NCI-H345 treated with DMSO at 0.1 percent for 48 hours (cell line): ENCODE measurements at regions not wholly inside any gene's neighbourhood (a gene's known extent, or its start where the extent isn't known, plus 50 kb on each side); places are given as distances from the start of the nearest gene placed in this dataset.
"Not testable (repeated sequence)": the region's sequence is repeated elsewhere in the genome, so short reads cannot be mapped to it uniquely, and the experiment has no call there.

Experiments used
- DNase-seq: peaks from one replicate; lab custom pipeline; 2025; ENCODE audit not compliant: unreplicated experiment; lab: John Stamatoyannopoulos, UW

DNA sequence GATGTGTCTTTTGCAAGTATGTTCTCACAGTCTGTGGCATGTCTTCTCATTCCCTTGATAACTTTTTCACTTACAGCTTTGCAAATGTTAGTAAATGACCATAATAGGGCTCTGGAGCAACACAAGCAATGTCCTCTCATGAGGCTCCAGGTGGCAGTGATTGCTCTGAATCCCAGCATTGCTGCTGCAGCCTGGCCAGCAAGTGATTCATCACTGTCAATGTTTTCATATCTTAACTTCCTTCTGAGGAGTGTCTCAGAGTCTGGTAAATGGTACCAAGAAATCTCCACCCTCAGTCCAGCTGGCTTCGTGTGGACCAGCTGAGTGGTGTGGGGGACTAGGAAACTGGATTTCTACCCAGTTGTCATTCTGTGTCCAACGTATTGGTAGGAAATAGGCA, 139.6 kb downstream of the MYLK4 start:
- no peak for DNase-seq

DNA sequence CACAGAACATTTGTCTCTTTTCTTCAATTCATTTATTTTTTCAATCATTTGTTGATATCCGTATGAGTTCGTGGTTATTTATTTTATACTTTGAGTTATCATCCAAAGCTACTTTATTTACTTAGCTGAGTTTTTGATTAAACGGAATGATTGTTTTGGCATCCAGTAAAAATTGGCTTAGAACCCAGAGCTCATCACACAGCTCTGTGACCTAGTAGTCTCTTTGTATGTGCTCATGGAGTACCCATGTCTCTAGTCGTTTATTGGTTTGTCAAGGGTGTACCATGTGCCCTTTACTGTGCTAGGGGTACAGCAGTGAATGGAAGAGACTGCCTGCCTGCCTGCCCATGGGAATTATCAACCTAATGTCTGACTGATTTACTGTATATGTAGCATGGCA, 142.2 kb downstream of the MYLK4 start:
- DNase-seq: no peak

DNA sequence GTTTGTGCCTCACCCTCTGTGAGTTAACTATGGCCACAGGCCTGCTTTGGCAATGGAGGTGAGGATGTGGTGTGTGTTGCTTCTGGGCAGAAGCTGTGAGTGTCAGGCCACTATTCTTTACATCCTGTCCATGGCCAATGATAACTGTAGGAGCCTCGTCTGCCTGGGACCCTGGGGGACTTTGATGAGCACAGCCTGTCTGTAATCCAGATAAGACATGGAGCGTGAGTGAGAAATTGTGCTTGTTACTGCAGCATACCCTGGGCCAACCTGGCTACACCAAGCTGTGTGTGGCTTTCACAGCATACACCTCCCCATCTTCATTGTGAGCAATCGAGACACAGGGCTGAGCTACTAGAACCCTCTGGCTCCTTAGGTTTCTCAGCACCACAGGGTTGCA, 150.4 kb downstream of the MYLK4 start:
- DNase-seq: no peak

DNA sequence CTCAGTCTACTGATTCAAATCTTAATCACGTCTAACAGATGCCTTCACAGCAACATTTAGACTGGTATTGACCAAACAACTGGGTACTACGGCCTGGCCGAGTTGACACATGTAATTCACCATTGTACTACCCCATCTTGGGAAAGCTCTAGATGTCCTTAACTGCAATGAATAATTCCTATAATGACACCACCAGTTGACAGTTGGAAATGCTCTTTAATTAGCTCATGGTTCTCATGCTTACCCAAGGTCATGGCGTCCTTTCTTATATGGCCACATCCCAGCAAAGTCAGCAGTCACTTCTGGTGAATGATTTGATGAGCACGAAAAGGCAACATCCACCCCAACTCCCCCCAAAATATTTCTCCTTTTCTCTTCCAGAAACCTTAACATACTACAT, 150.9 kb downstream of the MYLK4 start:
- DNase-seq: no peak

DNA sequence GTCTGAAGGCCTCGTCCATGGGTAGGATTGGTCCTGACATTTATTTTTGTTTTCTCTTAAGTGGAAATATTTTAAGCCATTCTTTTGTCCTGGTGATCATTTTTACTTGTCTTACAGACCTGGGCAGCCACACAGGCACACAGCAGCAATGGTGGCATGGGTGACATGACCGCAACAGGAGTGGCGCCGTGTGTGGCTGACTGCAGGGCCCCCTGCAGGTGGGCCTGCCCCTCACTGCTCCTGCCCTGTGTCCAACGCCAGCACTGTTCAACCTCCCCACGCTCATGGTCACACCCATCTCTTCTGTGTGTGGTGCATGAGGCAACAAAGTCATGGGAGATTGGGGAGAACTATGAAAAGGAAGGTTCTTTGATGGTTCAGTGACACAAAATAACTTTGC, 151.9 kb downstream of the MYLK4 start:
- DNase-seq: no peak

DNA sequence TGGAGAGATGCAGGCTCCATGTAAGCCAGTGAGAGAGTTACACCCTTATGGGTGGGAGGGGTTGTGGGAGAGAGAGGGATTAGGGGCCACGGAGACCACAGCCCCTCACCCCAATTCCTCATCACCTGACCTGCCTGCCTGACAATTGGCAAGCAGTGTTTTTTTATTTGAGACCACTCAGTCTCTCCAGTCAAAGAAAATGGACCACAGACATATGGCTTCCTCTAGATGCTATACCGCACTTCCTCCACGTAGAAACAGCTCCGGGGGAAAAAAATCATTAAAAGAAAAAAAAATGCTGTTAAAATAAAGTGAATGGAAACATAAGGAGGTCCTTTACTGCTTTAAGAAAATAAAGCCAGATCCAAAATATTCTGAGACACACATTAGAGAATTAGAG, 152.7 kb downstream of the MYLK4 start:
- no peak for DNase-seq

DNA sequence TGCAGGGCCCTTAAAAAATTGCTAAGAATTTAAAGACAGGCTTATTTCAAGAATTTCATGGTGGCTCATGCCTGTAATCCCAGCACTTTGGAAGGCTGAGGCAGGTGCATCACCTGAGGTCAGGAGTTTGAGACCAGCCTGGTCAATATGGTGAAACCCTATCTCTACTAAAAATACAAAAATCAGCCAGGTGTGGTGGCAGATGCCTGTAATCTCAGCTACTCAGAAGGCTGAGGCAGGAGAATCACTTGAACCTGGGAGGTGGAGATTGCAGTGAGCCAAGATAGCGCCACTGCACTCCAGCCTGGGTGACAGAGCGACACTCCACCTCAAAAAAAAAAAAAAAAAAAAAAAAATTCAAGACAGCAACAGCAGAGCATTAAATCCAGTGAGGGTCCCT, 153.3 kb downstream of the MYLK4 start:
- not testable (repeated sequence) for DNase-seq

DNA sequence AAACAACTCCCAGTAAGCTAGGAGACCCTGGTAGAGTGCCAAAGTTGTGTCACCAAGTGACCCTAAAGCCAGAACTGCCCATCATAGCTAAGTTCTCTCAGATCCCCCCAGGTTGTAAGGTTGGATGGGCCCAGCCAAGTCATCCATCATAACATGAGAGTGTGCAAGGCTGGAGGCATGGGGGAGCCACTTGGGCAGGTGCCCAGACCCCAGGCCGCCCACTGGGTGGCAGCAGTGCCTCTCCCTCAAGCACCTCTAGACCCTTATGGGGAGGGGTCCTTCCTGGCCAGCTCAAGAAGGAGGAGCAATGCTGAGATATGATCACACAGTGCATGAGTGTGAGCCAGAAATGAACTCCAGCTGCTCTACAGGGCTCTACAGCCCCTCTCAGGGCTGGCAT, 154.5 kb downstream of the MYLK4 start:
- DNase-seq: no peak

DNA sequence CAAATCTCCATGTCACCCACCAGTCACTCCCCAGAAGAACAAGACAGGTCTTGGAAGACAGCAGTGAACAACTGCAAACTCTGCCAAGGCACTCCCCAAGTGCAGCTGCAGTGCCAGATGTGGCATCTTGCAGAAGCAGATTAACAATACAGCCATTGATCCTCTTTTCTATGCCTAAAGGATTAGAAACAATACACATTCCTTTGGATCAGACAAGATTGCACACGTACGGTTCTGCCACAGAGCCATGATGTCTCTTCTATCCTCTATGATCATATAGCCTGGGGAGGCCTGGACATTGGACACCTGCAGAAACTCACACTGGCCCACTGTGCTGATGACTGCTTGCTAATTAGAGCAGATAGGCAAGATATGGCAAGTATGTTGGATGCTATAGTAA, 155.9 kb downstream of the MYLK4 start:
- DNase-seq: no peak

DNA sequence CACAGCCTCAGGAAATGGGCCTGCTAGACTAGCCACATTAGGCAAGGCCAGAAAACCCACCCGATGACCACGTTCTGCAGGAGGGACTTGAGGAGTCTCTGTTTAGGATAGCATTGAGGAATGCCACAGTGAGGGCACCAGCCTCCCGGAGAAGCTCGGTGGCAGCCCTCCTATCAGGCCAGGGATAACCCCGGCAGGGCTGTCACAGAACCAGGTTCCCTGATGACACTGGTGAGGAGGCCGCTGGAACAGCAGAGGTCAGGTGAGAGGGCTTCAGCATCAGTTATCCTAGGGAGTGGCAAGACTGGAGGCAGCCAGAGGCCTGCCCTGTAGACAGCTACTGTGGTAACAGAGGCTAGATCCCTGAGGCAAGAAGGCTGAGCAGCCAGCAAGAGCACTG, 157.6 kb downstream of the MYLK4 start:
- no peak for DNase-seq

DNA sequence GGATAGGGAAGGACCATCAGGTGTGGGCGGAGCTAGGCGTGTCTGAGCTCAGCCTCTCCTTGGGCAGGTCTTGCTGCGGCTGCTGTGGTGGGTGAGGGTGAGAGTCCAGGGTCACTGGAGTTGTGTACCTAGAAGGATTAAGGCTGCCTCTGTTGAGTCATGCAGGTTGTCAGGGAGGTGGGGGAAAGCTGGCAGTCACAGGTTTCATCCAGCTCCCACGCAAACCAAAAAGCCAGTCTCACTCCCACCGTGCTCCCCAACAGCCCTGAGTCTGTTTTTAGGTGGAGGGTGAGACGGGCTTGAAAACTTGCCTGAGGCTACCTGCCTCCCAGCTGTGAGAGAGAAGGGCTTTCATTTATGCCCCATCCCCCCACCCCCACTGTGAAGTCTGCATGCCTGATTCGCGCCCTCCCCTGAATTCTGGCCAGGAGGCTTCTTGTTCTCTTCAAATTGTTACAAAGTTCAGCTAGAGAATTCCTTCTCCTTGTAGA, 161.5 kb downstream of the MYLK4 start:
- DNase-seq: no peak

DNA sequence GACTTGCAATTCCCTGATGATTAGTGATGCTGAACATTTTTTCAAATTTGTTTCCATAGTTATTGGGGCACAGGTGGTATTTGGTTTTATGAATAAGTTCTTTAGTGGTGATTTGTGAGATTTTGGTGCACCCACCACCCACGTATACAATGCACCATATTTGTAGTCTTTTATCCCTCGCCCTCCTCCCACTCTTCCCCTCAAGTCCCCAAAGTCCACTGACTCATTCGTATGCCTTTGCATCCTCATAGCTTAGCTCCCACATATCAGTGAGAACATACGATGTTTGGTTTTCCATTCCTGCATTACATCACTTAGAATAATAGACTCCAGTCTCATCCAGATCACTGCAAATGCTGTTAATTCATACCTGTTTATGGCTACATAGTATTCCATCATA, 167.3 kb downstream of the MYLK4 start:
- no peak for DNase-seq

DNA sequence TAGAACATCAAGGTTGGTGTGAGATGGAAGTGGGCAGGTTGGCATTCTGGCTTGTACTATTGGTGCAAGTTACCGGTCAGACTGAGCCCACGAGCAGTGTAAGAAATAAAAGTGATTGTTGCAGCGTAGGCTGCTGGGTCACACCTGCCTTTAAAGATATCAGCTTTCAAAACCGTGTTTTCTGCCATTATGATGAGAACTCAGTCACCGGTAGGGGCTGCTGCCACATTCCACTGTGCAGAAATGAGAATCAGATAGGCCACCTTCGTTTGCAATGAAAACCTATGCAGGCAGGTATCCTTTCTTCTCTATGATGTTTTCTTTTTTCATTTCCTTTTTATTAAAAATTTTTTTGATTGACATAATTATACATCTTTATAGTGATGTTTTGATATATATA, 168.5 kb downstream of the MYLK4 start:
- no peak for DNase-seq

DNA sequence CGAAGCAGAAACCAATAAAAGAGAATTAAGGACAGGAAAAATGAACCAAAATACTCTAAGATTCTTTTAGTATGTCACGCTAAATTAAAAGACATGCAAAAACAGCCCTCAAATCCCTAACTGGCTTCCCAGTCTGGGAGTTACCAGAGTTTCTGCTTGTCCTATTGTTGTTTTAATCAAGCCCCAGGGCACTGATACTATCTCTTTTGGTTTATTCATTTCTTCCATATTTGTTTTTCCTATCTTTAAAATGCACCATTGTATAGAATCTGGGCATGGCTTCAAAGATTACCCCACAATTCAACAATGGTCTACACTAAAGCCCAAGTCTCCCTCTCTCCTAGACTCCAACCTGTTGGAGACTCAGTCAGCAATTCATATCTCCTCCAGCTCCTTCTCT, 169.1 kb downstream of the MYLK4 start:
- no peak for DNase-seq

DNA sequence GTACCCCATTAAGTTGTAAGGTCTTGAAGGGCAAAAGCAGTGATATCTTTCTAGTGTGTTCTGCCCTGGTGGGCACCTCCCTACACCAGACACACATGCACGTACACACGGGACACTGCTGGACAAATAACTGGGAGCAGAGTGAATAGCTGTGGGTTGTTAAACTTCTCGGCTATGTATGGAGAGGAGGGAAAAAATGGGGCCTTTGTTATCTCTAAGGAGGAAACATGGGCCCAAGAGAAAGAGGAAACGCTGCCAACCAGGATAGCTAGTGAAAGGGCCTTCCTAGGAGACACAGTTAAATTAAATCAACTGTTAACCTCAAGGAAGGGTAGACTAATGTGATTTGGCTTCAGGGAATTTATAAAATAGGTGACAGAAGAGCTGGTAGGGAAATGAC, 169.7 kb downstream of the MYLK4 start:
- no peak for DNase-seq

DNA sequence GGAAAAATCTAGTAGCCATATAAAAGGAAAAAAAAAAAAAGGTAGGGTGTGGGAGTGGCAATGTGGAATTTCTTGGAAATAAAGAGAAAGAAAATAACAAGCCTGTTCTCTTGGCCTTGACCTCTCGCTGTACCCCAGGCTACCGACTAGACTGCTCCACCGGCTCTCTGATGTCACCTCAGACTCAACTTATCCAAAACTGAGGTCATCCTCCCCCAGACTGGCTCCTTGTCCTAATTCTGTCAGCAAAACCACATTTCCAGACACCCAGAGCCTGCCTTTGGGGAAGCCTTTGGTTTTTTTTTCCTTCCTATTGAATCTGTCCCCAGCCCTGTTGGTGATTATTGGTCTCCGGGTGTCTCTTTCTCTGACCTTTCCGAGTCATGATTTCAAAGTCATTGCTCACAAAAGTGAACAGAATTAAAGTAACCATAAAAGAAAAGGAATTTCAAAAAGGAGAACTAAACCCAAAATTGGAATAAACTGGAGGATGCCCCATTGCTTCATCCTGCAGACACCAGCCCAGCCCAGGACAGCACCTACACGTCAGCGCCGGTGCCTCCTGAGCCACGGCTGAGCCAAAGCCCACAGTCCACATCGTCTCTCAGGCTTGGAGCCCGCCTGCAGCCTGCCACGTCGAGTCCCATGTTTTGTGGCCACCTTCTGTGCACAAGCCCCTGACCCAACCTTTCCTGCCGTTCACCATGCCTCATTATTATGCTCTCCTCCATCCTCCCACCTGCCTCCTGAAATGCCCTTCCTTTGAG, 170.7 kb downstream of the MYLK4 start:
- no peak for DNase-seq

DNA sequence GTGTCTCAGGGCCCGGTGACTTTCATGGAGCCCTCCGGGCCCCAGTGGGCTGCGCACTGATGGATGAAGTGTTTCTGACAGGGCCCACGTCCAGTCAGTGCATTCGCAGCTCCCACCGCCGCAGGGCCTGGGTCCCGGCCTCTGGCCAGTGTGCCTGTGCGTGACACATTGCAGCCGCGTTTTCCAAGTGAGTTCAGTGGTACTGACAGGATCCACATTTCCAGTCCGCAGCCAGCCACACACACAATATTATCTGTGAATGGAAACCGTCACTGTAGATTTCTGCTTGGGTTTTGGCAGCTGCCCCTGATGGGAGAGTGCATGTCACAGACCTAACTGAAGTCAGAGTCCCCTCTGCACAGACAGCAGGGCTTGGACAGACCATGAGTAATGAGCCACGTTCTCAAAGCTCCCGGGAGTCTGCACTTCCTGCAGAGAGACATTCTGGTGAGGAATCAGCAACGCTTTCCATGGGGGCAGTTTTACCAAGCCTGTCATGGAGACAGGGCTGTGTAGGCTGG, 171.4 kb downstream of the MYLK4 start:
- DNase-seq: no peak

DNA sequence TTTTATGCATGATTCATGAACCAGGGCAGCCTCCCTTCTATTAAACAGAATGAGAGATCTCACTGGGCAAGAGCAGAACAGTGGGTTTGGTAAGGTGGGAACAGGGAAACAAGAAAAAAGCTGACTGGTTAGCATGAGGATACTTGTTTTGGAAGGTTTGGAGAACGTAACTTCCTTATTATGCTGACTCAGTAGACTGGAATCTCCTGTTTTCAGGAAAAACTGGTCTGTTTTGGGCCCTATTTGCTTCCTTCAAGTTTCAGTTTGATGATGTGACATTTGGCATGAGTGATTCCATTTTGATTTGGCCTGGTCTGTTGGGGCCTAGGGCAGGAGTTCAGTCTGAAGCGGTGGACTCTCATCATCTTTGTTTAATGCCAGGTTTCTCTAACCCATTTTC, 172.0 kb downstream of the MYLK4 start:
- no peak for DNase-seq

DNA sequence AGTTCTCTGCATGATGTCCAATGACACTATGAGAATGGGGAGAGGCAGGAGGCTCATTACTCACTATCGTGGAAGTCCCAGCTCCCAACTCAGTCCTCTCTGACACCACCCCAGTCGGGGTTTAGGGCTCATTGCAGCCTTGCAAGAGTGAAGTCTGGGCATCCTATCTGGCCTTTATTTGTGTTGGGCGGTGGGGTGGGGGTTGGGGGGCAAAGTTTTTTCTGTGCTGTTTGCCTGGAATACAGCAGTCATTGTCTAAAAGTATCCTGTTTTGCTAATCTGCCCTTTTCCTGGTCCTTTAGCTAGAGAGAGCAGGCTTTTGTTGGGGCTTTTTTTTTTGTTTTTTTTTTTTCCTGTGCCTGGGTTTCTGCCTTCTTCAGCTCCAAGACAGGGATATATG, 174.2 kb downstream of the MYLK4 start:
- no peak for DNase-seq

DNA sequence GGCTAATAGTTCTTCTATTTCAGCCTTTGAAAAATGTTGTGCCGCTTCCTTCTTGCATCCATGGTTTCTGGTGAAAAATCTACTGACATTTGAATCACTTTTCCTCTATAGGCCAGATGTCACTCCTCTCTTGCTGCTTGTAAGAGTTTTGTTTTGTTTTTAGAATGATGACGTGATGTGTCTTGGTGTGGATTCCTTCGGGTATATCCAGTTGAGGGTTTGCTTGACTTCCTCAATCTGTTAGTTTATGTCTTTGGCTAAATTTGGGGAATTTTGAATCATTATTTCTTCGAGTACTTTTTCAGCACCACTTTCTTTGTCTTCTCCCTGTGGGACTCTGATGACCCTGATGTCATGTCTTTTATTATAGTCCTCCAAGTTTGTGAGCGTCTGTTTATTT, 175.5 kb downstream of the MYLK4 start:
- no peak for DNase-seq

DNA sequence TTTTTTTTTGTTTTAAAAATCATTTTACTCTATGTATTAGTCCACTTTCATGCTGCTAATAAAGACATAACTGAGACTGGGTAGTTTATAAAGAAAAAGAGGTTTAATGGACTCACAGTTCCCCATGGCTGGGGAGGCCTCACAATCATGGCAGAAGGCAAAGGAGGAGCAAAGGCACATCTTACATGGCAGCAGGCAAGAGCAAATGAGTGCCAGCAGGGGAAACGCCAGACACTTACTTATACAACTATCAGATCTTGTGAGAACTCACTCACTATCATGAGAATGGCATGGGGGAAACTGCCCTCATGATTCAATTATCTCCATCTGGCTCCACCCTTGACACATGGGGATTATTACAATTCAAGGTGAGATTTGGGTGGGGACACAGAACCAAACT, 181.3 kb downstream of the MYLK4 start:
- DNase-seq: not testable (repeated sequence)

DNA sequence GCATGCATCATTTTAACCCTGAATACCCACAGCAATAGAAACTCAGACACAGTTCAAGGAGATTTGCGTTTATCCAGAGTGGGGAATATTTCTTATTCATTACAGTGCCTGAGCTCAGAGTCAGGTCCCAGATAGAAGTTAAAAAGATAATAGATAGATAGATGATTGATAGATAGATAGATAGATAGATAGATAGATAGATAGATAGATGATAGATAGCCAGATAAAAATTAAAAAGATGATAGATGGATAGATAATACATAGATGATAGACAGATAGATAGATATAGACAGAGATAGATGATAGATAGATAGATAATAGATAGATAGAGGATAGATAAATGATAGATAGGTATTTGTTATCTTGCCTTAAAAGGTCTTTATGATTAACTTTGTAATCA, 184.7 kb downstream of the MYLK4 start:
- no peak for DNase-seq

DNA sequence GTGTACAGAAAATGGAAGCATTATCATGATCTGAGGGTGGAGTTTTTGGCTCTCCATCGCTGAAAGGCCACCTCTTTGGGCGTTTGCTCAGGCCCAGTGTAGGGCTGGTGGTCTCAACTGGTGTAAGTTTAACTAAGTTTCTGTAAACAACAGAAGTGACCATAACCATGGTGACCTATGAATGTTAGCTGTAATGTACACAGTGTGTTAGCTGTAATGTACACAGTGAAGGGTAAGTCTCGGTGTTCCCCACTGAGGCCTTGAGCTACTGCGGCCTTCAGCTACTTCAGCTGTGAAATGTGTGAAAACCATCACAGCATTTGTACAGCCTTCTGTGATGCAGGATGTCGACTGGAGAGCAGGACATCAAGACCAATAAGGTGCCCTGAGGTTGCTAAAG, 185.2 kb downstream of the MYLK4 start:
- no peak for DNase-seq
